ENCODE measurements at regions not wholly inside any gene's neighbourhood (a gene's known extent, or its start where the extent isn't known, plus 50 kb on each side); places are given as distances from the start of the nearest gene placed in this dataset.

DNA sequence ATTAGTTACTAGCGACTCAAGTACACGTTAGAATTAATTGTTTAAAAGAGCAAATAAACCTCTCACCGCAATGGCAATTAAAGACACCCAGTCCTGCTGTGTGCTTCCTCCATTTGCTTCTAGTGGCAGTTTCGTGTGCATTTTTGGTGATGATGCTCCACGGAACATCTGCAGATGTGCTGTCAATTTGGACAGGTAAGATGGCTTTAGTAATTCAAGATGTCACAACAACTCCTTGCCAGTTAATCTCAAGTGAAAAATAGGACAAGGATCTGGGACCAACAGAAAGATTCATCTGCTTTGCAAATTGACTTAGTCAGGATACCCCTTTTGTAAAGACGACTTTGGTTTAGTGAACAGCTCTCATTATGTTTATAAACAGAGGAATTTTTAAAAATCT, 320.9 kb downstream of the GABRB3 start:
- TF ChIP-seq, protein P1, sequence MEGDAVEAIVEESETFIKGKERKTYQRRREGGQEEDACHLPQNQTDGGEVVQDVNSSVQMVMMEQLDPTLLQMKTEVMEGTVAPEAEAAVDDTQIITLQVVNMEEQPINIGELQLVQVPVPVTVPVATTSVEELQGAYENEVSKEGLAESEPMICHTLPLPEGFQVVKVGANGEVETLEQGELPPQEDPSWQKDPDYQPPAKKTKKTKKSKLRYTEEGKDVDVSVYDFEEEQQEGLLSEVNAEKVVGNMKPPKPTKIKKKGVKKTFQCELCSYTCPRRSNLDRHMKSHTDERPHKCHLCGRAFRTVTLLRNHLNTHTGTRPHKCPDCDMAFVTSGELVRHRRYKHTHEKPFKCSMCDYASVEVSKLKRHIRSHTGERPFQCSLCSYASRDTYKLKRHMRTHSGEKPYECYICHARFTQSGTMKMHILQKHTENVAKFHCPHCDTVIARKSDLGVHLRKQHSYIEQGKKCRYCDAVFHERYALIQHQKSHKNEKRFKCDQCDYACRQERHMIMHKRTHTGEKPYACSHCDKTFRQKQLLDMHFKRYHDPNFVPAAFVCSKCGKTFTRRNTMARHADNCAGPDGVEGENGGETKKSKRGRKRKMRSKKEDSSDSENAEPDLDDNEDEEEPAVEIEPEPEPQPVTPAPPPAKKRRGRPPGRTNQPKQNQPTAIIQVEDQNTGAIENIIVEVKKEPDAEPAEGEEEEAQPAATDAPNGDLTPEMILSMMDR (IDR thresholded peaks at IDR 0.05; ENCODE audit: insufficient read depth, missing control alignments): no peak
- FAIRE-seq (no peak), DNase-seq (ENCODE audit: insufficient read length, low spot score) (no peak)

DNA sequence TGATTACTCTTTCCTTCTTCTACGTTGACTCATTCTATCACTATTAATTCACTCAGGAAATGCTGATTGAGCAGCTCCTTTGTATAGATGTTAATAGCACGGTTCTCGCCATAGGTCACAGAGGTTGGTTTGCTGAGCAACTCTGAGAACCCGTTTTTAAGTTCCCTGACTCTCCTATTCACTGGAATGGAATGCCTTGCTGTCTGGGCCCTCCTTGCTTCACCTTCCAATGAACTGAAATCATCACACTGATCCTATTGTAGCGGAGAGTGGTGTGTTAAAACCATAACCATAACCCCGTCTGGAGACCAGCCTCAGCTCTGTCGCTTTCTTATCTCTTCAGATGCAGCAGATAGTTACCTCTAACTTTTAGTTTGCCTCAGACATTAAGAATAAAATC, 323.6 kb downstream of the GABRB3 start:
- DNase-seq (ENCODE audit: insufficient read length, low spot score) (no peak), FAIRE-seq (no peak)
- TF ChIP-seq, protein P1 (IDR thresholded peaks at IDR 0.05; ENCODE audit: insufficient read depth, missing control alignments): no peak

DNA sequence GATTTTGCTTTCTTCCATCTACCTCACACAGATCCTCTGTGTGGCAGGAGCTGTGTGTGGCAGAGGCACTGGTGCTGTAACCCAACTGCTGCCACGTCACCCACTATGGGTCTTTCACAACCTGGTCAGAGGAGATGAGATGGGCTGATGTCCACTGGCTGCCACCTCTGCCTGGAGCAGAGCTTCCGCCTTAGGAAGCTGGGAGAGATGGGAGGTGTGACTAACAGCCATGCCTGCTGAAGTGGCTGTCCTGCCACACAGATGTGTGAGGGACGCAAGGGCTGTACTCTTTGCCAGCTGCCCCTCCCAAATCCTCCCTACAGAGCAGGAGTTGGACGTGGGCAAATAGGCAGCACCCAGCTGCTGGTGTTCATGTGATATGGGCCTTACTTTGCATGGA, 329.5 kb downstream of the GABRB3 start:
- DNase-seq (ENCODE audit: insufficient read length, low spot score) (no peak), FAIRE-seq (no peak)
- TF ChIP-seq, protein P1 (IDR thresholded peaks at IDR 0.05; ENCODE audit: insufficient read depth, missing control alignments): no peak

DNA sequence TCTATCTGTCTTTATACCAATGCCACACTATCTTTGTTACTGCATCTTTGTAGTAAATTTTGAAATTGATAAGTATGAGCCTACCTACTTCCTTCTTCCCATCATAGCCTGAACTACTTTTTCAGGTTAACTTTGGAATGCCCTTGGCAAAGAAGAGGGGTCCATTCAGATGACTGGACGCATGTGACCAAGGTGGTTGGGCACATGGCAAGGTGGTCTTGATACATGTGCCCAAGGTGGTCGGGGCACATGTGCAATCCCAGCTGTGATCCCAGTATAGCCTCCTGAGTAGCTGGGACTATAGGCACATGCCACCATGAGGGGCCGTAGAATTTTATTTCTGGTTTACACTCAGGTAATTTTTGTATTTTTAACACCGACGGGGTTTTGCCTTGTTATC, 330.2 kb downstream of the GABRB3 start:
- no peak for FAIRE-seq
- no peak for DNase-seq (ENCODE audit: insufficient read length, low spot score)
- TF ChIP-seq, protein P1 (IDR thresholded peaks at IDR 0.05; ENCODE audit: insufficient read depth, missing control alignments): no peak

DNA sequence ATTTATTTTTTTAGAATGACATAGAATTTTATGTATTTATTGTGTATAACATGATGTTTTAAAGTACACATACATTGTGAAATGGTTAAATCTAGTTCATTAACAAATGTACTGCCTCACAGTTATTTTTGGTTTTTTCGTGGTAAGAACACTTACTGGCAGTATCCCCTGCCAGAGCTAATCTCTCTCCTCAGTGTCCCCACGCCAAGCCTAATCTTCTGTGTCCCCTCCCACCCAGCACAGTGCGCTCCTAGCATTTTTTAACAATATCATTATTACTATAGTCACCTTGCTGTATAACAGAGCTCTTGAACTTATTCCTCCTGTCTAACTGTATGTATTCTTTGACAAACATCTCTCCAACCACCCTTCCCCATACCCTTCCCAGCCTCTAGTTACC, 333.2 kb downstream of the GABRB3 start:
- DNase-seq (ENCODE audit: insufficient read length, low spot score) (no peak), FAIRE-seq (no peak)
- TF ChIP-seq, protein P1 (IDR thresholded peaks at IDR 0.05; ENCODE audit: insufficient read depth, missing control alignments): no peak

DNA sequence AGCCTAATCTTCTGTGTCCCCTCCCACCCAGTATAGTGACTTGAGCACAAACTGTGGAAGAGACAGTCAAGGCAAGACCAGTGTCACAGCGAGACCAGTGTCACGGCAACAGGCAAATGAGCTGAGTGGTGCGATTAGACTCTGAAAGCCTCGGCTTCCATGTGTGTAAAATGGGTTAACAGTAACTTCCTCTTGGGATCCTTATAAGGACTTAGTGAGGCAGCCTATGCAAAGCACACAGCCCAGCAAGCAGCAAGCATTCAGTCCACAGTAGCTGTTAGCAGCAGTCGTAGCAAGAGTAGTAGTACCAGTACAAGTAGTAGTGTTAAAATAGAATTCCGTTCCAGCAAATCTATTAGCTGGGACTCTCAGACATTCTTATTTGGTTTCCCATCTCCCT, 334.1 kb downstream of the GABRB3 start:
- no peak for DNase-seq (ENCODE audit: insufficient read length, low spot score)
- no peak for FAIRE-seq
- TF ChIP-seq, protein P1 (IDR thresholded peaks at IDR 0.05; ENCODE audit: insufficient read depth, missing control alignments): no peak

DNA sequence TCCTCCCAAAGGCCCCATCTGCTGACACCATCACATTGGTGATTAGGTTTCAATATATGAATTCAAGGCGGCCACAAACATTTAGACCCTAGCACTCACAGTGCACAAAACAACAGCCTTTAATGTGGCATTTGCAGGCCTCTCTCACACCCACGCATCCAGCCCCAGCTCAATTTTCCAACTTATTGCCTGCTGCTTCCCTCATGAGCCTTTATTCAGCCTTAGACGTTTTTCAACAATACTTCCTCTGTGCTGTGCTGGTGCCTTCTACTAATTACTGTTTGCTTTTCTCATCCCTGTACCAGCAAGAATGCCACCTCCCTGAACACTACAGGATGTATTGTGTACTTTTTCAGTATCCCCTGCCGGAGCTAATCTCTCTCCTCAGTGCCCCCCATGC, 334.6 kb downstream of the GABRB3 start:
- TF ChIP-seq, protein P1 (IDR thresholded peaks at IDR 0.05; ENCODE audit: insufficient read depth, missing control alignments): no peak
- FAIRE-seq (no peak), DNase-seq (ENCODE audit: insufficient read length, low spot score) (no peak)
